ENCODE measurements at regions not wholly inside any gene's neighbourhood (a gene's known extent, or its start where the extent isn't known, plus 50 kb on each side); places are given as distances from the start of the nearest gene placed in this dataset.

DNA sequence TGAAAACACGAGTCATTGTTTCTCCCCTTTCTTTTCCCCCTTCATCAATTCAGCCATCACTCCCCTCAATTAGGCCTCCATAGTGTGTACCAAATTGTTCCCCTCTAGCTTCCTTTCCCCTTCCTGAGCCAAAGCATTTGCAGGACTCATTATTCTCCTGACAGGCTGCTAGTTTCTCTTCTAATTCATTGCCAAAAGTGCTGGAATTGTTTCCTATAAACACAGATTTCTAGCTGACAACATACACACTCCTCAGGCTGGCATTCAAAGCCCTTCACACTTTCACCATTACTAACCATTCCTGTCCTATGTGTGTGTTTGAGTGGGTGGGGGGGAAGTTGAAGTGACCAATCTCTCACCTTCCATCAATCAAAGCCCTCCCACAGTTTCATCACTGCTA is 444.2 kb upstream of the OPRM1 start:
- Histone ChIP-seq H3K36me3 (ENCODE audit: insufficient read depth, low read length) (no peaks in the 10 kb centered on the region), H3K9me3 (ENCODE audit: low read length) (no peaks in the 10 kb centered on the region), H3F3A (ENCODE audit: insufficient read depth, low read length, poor library complexity, severe bottlenecking) (no peaks in the 10 kb centered on the region), H4K20me1 (ENCODE audit: insufficient read depth) (no peaks in the 10 kb centered on the region), H3K27me3 (ENCODE audit: insufficient read depth, low read depth, low read length) (no peaks in the 10 kb centered on the region), H3K9me2 (ENCODE audit: insufficient read depth, low read length) (no peaks in the 10 kb centered on the region), H3K4me3 (ENCODE audit: low read length) (no peak overlapping the region), H2AFZ (ENCODE audit: low read depth, low read length) (no peak overlapping the region), H3K9ac (ENCODE audit: low read length) (no peak overlapping the region), H3K79me2 (replicated peaks; ENCODE audit: insufficient read depth, low read length) (no peaks in the 10 kb centered on the region), H3K4me2 (ENCODE audit: low read length) (no peak overlapping the region), H3K27ac (ENCODE audit: low read length) (no peak overlapping the region)
- TF ChIP-seq EP300 (conservative IDR thresholded peaks at IDR 0.05; ENCODE audit: poor library complexity, severe bottlenecking) (no peak), SMC3 (conservative IDR thresholded peaks at IDR 0.05; ENCODE audit: poor library complexity) (no peak), TAF1 (IDR thresholded peaks at IDR 0.05; ENCODE audit: low read depth) (no peak), RAD21 (conservative IDR thresholded peaks at IDR 0.05) (no peak), MXI1 (conservative IDR thresholded peaks at IDR 0.05; ENCODE audit: poor library complexity, severe bottlenecking) (no peak), EZH2 (IDR thresholded peaks at IDR 0.05; ENCODE audit: borderline replicate concordance, insufficient read depth, low read length, poor library complexity, severe bottlenecking) (no peak), POLR2AphosphoS5 (IDR thresholded peaks at IDR 0.05) (no peak)
- TF ChIP-seq, protein P1, sequence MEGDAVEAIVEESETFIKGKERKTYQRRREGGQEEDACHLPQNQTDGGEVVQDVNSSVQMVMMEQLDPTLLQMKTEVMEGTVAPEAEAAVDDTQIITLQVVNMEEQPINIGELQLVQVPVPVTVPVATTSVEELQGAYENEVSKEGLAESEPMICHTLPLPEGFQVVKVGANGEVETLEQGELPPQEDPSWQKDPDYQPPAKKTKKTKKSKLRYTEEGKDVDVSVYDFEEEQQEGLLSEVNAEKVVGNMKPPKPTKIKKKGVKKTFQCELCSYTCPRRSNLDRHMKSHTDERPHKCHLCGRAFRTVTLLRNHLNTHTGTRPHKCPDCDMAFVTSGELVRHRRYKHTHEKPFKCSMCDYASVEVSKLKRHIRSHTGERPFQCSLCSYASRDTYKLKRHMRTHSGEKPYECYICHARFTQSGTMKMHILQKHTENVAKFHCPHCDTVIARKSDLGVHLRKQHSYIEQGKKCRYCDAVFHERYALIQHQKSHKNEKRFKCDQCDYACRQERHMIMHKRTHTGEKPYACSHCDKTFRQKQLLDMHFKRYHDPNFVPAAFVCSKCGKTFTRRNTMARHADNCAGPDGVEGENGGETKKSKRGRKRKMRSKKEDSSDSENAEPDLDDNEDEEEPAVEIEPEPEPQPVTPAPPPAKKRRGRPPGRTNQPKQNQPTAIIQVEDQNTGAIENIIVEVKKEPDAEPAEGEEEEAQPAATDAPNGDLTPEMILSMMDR (IDR thresholded peaks at IDR 0.05; ENCODE audit: poor library complexity, severe bottlenecking): no peak
- TF ChIP-seq, protein P2, sequence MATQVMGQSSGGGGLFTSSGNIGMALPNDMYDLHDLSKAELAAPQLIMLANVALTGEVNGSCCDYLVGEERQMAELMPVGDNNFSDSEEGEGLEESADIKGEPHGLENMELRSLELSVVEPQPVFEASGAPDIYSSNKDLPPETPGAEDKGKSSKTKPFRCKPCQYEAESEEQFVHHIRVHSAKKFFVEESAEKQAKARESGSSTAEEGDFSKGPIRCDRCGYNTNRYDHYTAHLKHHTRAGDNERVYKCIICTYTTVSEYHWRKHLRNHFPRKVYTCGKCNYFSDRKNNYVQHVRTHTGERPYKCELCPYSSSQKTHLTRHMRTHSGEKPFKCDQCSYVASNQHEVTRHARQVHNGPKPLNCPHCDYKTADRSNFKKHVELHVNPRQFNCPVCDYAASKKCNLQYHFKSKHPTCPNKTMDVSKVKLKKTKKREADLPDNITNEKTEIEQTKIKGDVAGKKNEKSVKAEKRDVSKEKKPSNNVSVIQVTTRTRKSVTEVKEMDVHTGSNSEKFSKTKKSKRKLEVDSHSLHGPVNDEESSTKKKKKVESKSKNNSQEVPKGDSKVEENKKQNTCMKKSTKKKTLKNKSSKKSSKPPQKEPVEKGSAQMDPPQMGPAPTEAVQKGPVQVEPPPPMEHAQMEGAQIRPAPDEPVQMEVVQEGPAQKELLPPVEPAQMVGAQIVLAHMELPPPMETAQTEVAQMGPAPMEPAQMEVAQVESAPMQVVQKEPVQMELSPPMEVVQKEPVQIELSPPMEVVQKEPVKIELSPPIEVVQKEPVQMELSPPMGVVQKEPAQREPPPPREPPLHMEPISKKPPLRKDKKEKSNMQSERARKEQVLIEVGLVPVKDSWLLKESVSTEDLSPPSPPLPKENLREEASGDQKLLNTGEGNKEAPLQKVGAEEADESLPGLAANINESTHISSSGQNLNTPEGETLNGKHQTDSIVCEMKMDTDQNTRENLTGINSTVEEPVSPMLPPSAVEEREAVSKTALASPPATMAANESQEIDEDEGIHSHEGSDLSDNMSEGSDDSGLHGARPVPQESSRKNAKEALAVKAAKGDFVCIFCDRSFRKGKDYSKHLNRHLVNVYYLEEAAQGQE (IDR thresholded peaks at IDR 0.05; ENCODE audit: borderline replicate concordance): no peak

DNA sequence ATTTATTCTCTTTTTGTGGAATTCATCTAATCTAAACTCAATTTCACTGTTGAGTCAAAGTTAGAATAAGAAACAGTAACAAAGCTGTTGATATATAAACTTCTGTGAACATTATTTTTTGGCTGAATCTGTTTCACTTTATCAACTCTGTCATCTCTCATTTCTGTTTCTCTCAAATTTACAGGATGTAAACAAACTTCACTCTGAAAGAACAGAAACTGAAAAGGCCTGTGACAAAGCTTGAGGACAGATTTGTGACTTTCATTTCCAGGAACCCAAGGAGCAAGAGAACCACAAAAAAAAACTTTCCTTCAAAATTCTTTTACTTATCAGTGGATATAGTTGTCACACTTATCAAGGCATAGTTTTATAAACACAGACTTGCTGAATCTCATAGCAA is 447.9 kb upstream of the OPRM1 start:
- Histone ChIP-seq H2AFZ (ENCODE audit: low read depth, low read length) (no peak overlapping the region), H3K36me3 (ENCODE audit: insufficient read depth, low read length) (no peaks in the 10 kb centered on the region), H3K27ac (ENCODE audit: low read length) (no peak overlapping the region)

More for the DNA sequence above, 447.9 kb upstream of the OPRM1 start:
- H3K9ac ChIP-seq (ENCODE audit: low read length): no peak overlapping the region
- H3K4me2 ChIP-seq (ENCODE audit: low read length): no peak overlapping the region
- TF ChIP-seq RAD21 (conservative IDR thresholded peaks at IDR 0.05) (no peak), POLR2AphosphoS5 (IDR thresholded peaks at IDR 0.05) (no peak), MXI1 (conservative IDR thresholded peaks at IDR 0.05; ENCODE audit: poor library complexity, severe bottlenecking) (no peak), EZH2 (IDR thresholded peaks at IDR 0.05; ENCODE audit: borderline replicate concordance, insufficient read depth, low read length, poor library complexity, severe bottlenecking) (no peak), TAF1 (IDR thresholded peaks at IDR 0.05; ENCODE audit: low read depth) (no peak), EP300 (conservative IDR thresholded peaks at IDR 0.05; ENCODE audit: poor library complexity, severe bottlenecking) (no peak), SMC3 (conservative IDR thresholded peaks at IDR 0.05; ENCODE audit: poor library complexity) (no peak)
- TF ChIP-seq, protein P2 (IDR thresholded peaks at IDR 0.05; ENCODE audit: borderline replicate concordance): no peak
- TF ChIP-seq, protein P1 (IDR thresholded peaks at IDR 0.05; ENCODE audit: poor library complexity, severe bottlenecking): no peak
- H3K79me2 ChIP-seq (replicated peaks; ENCODE audit: insufficient read depth, low read length): no peaks in the 10 kb centered on the region
- no peaks in the 10 kb centered on the region for H3F3A ChIP-seq (ENCODE audit: insufficient read depth, low read length, poor library complexity, severe bottlenecking)
- no peaks in the 10 kb centered on the region for H3K27me3 ChIP-seq (ENCODE audit: insufficient read depth, low read depth, low read length)
- H4K20me1 ChIP-seq (ENCODE audit: insufficient read depth): no peaks in the 10 kb centered on the region
- no peaks in the 10 kb centered on the region for H3K9me3 ChIP-seq (ENCODE audit: low read length)
- H3K9me2 ChIP-seq (ENCODE audit: insufficient read depth, low read length): no peaks in the 10 kb centered on the region
- H3K4me3 ChIP-seq (ENCODE audit: low read length): no peak overlapping the region

Measured in neural cell (in vitro differentiated cells).